Skeletal muscle tissue (tissue), 3 donors: ENCODE measurements at regions not wholly inside any gene's neighbourhood (a gene's known extent, or its start where the extent isn't known, plus 50 kb on each side); places are given as distances from the start of the nearest gene placed in this dataset.
A peak's percentile ranks its signal among the peaks of the same experiment; 100 is the strongest.

Source experiments
- H3K27ac ChIP-seq: one replicate; pipeline ENCODE4 v1.7.0; 2013; ENCODE audit warnings: mild to moderate bottlenecking, low read depth, low read length, inconsistent platforms
- H3K27me3 ChIP-seq, 3 donors: one replicate each; pipeline ENCODE4 v1.7.0; 2013; ENCODE audit warnings: low read length in 3 of 3; ENCODE audit not compliant: control insufficient read depth in 3 of 3, insufficient read depth in 3 of 3
- H3K36me3 ChIP-seq, 3 donors: one replicate each; pipeline ENCODE4 v1.7.0; 2013; ENCODE audit warnings: low read length in 3 of 3; ENCODE audit not compliant: control insufficient read depth in 3 of 3, insufficient read depth in 3 of 3
- H3K4me1 ChIP-seq, 3 donors: one replicate each; pipeline ENCODE4 v1.7.0; 2013; ENCODE audit warnings: low read length in 3 of 3, mild to moderate bottlenecking in 3 of 3; ENCODE audit not compliant: control insufficient read depth in 3 of 3, insufficient read depth in 3 of 3
- H3K4me3 ChIP-seq, 3 donors: one replicate each; pipeline ENCODE4 v1.7.0; 2013; ENCODE audit warnings: low read length in 3 of 3
- H3K9ac ChIP-seq, 3 donors: one replicate each; pipeline ENCODE4 v1.7.0; 2013; ENCODE audit warnings: low read length in 3 of 3, mild to moderate bottlenecking in 3 of 3, moderate library complexity in 2 of 3, low read depth in 1 of 3
- H3K9me3 ChIP-seq, 3 donors: one replicate each; pipeline ENCODE4 v1.7.0; 2013; ENCODE audit warnings: low read length in 3 of 3; ENCODE audit not compliant: control insufficient read depth in 3 of 3
- donor health status: Osteomylitis.

DNA sequence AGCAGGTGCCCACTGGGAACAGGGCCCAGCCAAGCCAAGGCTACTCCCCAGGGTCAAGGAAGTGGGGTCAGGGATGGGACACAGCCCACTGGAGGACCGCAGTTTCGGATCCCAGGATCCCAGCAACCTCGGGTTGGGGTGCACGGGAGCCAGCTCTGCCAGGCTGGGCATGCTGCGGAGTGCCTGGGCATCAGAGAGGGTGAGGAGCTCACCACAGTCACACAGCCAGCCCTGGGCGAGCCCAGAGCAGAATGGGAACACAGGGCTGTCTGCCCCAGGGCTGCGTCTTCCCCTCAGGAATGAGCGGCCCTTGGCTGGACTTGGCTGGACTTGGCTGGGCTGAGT lies 74.3 kb upstream of the SLCO4A1 start:
- peak overlapping the region in 1 of 3 donors; percentile 45 for H3K9ac ChIP-seq
- H3K27me3 ChIP-seq: peaks cover 0 to 6% (median 3%) of the 10 kb centered on the region in 3 donors
- H3K4me1 ChIP-seq: peaks cover 0 to 65% (median 34%) of the 10 kb centered on the region in 3 donors
- peaks cover 0 to 3% (median 3%) of the 10 kb centered on the region in 3 donors for H3K9me3 ChIP-seq
- H3K4me3 ChIP-seq: no peak overlapping the region
- H3K27ac ChIP-seq: peak overlapping the region; percentile 73
- peaks cover 26 to 28% (median 26%) of the 10 kb centered on the region in 3 donors for H3K36me3 ChIP-seq

DNA sequence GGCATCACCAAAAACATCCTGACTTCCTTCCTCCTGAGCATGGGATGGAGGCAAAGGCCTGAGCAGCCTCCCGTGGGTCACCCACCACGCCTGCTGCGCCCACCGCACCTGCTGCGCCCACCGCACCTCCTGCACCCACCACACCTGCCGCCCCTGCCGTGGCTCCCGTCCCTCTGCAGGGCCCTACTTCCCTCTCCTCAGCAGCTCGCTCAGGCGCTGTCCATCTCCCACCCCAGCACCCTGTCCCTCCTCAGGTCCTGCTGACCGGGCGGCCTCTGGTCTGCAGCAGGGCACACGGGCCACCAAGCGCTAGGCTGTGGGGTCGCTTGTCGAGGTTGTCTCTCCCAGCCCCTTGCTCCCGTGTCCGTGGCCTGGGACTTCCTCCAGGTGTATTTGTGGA lies 72.7 kb upstream of the SLCO4A1 start:
- Histone ChIP-seq H3K4me1 (peaks cover 2 to 64% (median 23%) of the 10 kb centered on the region in 3 donors), H3K4me3 (no peak overlapping the region), H3K27ac (peak overlapping the region; percentile 58), H3K9me3 (peaks cover 0 to 3% (median 3%) of the 10 kb centered on the region in 3 donors), H3K9ac (no peak overlapping the region), H3K27me3 (peaks cover 2 to 8% (median 3%) of the 10 kb centered on the region in 3 donors), H3K36me3 (peaks cover 11 to 15% (median 14%) of the 10 kb centered on the region in 3 donors)

DNA sequence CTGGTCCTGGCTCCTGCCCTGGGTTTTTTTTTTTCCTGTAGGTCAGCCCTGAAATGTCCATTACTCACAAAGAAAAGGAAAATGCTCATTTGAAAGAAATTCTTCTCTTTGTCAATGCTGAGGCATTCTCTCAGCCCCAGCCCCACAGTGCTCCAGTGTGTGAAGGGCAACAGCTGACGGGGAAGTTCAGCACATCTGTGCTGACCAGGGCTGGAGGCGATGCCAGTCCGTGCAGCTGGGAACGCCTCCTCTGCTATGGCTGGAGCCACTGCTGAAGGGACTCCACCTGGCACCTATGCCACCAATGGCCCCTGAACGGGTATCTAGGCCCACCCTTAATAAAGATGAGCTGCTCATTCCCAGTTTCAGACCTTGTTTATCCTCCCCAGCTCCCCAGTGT lies 71.9 kb upstream of the SLCO4A1 start:
- H3K4me1 ChIP-seq: peaks cover 2 to 60% (median 19%) of the 10 kb centered on the region in 3 donors
- H3K4me3 ChIP-seq: no peak overlapping the region
- H3K9me3 ChIP-seq: peaks cover 0 to 3% (median 3%) of the 10 kb centered on the region in 3 donors
- H3K27ac ChIP-seq: peak overlapping the region; percentile 58
- no peak overlapping the region for H3K9ac ChIP-seq
- peaks cover 2 to 8% (median 3%) of the 10 kb centered on the region in 3 donors for H3K27me3 ChIP-seq
- peaks cover 3 to 14% (median 9%) of the 10 kb centered on the region in 3 donors for H3K36me3 ChIP-seq

DNA sequence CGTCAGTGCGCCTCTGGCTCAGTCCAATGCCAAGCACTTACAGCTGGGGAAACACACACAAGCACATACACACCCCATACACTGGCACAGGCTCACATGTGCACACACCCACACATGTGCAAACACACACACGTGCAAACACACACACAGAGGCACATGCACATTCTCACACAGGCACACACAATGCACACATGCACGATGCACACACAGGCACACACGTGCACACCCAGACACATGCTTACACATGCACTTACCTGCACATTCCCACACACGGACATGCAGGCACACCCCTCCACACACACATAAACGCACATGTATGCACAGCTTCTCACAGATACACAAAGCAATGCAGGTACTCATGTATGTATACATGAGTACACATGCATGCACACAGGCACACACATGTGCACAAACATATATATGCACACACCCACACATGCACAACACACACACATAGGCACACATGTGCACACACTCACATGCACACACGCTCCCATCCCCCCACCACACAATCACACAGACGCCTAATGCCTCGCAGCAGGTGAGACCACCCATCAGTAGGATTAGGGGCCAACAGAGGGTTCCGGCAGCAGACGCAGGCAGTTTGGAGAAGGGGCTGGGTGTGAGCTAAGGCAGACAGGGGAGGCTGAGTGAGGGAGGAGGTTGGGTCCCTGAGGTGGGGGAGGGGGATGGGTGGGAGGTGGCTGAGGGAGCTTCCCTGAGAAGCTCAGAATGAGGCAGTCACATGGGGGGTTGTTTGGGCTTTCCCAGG lies 71.2 kb upstream of the SLCO4A1 start:
- Histone ChIP-seq H3K27ac (peak overlapping the region; percentile 58), H3K4me3 (peak overlapping the region in 1 of 3 donors; percentile 5), H3K4me1 (peaks cover 2 to 58% (median 19%) of the 10 kb centered on the region in 3 donors), H3K27me3 (peaks cover 2 to 14% (median 3%) of the 10 kb centered on the region in 3 donors), H3K36me3 (peaks cover 0 to 9% (median 4%) of the 10 kb centered on the region in 3 donors), H3K9me3 (peaks cover 0 to 3% (median 3%) of the 10 kb centered on the region in 3 donors), H3K9ac (no peak overlapping the region)

DNA sequence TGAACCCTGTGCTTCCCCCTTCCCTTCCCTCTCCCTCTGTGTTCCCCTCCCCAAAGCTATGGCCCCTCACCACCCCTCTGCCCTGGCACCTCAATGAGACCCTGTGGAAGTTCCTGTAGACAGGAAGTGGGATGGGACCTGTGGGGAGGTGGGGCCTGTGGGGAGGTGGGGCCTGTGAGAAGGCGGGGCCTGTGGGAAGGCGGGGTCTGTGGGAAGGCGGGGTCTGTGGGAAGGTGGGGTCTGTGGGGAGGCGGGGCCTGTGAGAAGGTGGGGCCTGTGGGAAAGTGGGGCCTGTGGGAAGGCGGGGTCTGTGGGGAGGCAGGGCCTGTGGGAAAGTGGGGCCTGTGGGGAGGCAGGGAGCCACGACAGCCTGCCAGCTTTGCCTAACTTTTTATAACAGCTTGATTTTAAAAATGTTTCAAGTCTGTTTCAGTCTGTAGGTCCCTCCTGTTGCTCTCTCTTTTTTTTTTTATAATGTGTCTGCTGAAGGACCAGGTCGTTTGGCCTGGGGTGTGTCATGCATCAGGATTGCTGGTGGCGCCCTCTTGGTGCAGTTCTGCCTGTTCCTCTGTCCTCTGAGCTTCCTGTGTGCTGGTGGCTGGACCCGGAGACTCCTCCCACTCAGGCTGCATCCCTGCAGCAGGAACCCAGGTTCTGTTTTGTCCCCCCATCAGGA lies 70.5 kb upstream of the SLCO4A1 start:
- Histone ChIP-seq H3K36me3 (peaks cover 0 to 5% (median 0%) of the 10 kb centered on the region in 3 donors), H3K4me3 (no peak overlapping the region), H3K27ac (no peak overlapping the region), H3K9me3 (peaks cover 0 to 3% (median 3%) of the 10 kb centered on the region in 3 donors), H3K4me1 (peaks cover 2 to 51% (median 14%) of the 10 kb centered on the region in 3 donors), H3K9ac (no peak overlapping the region), H3K27me3 (peaks cover 2 to 16% (median 5%) of the 10 kb centered on the region in 3 donors)

DNA sequence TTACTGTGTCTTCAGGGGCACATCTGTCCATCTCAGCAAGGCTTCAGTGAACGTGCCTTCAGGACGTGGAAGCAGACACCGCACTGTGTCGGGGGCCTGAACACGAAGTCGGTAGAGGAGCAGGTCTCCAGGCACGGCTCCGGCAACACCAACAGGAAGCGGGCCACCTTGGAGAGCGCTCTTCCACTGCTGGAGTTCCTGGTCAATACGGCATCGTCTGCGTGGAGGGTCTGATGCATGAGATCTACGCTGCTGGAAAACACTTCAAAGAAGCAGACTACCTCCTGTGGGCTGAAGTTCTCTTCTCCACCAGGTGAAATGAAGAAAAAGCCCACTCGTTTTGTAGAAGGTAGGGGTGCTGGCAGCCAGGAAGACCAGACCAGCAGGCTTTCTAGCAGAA lies 69.3 kb upstream of the SLCO4A1 start:
- H3K27ac ChIP-seq: peak overlapping the region; percentile 3
- no peak overlapping the region for H3K4me3 ChIP-seq
- no peaks in the 10 kb centered on the region for H3K36me3 ChIP-seq
- peaks cover 2 to 16% (median 10%) of the 10 kb centered on the region in 3 donors for H3K27me3 ChIP-seq
- peaks cover 0 to 3% (median 3%) of the 10 kb centered on the region in 3 donors for H3K9me3 ChIP-seq
- peaks cover 2 to 41% (median 9%) of the 10 kb centered on the region in 3 donors for H3K4me1 ChIP-seq
- no peak overlapping the region for H3K9ac ChIP-seq

DNA sequence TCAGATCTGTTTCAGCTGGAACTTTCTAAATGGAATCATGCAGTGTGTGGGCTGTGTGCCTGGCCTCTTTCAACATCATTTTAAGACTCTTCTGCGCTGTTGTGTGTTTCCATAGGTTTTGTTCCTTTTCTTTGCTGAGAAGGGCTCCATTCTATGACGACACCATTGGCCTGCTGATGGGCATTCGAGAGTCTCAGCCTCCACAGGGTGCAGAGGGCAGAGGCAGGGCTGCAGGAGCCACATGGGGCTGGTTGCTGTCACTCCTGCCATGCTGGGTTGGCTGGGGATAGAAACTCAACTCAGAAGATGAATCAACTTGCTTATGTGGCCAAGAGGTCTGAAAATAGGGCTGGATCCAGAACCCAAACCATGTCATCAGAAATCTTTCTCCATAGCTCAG lies 68.5 kb upstream of the SLCO4A1 start:
- Histone ChIP-seq H3K27me3 (peaks cover 2 to 18% (median 12%) of the 10 kb centered on the region in 3 donors), H3K4me3 (no peak overlapping the region), H3K9me3 (peaks cover 0 to 3% (median 3%) of the 10 kb centered on the region in 3 donors), H3K27ac (peak overlapping the region; percentile 48), H3K9ac (no peak overlapping the region), H3K36me3 (no peaks in the 10 kb centered on the region), H3K4me1 (peaks cover 2 to 39% (median 8%) of the 10 kb centered on the region in 3 donors)

DNA sequence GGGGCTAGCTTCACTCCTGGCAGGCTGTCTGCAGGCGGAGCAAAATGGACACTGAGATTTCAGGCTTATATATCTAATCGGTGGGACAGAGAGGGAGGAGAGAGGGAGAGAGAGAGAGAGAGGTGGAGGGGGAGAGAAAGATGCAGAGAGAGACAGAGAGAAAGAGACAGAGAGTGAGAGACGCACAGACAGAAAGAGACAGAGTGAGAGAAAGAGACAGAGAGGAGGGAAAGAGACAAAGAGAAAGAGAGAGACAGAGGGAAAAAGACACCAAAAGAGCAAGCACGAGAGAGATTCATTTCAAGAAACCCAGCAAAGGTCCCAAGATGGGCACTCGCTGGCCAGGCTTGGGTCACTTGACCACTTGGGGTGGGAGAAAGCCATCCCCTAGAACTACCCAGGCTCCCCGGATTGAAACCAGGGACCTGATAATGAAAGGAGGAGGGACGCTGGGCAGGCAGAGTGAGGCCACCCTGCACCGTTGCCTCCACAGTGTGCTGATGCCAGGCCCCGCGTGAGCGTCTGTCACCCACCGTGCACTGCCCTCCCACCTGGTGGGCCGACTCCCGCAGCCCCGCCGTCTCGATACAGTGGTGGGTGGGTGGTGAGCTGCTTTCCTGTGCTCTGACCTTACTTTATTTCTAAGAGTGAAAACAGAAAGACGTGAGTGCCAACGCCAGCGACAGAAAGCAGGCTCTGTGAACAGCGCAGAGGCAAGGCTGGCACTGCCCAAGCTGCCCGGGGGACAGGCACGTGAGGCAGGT lies 67.9 kb upstream of the SLCO4A1 start:
- peak overlapping the region; percentile 48 for H3K27ac ChIP-seq
- H3K4me1 ChIP-seq: peaks cover 2 to 36% (median 8%) of the 10 kb centered on the region in 3 donors
- peaks cover 2 to 18% (median 15%) of the 10 kb centered on the region in 3 donors for H3K27me3 ChIP-seq
- no peak overlapping the region for H3K4me3 ChIP-seq
- peaks cover 0 to 3% (median 3%) of the 10 kb centered on the region in 3 donors for H3K9me3 ChIP-seq
- no peaks in the 10 kb centered on the region for H3K36me3 ChIP-seq
- no peak overlapping the region for H3K9ac ChIP-seq

DNA sequence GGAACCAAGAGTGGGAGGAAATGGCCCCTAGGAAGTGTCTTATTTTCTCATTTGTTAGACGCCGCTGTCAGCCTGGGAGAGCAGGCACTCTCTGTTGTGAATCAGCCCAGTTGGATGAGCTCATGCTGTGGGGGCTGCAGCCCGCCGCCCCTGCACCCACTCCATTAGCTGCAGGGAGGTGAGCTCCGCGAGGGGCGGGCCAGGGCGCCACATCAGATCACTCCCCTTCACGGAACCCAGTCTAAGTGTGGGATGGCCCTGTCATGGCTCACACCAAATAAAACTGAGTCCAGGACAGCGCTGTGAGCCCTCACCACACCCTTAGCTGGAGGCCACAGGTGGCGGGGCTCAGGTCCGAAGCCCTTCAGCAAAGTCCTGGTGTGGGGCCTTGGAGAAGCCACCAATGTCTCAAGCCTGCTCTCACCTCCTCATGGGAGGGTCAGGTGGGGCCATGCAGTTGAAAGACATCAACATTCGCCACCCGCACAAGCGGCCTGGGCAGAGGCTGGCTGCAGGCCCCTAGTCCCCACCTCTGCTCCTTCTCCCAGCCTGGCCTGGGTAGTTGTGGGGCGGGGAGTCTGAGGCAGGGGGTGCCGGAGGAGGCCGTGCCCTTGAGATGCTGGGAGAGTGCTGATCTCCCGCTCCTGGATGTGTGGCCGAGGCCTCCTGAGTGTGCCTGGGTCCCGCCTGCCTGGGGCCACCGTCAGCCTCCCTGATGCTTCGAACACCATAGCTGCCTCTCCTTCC lies 66.2 kb upstream of the SLCO4A1 start:
- Histone ChIP-seq H3K9ac (no peak overlapping the region), H3K4me1 (peaks cover 2 to 34% (median 10%) of the 10 kb centered on the region in 3 donors), H3K27me3 (peaks cover 2 to 28% (median 28%) of the 10 kb centered on the region in 3 donors), H3K36me3 (no peaks in the 10 kb centered on the region), H3K9me3 (no peaks in the 10 kb centered on the region), H3K4me3 (no peak overlapping the region), H3K27ac (no peak overlapping the region)
